Cerebellar cortex (tissue), 1 donor: ENCODE measurements at regions not wholly inside any gene's neighbourhood (a gene's known extent, or its start where the extent isn't known, plus 50 kb on each side); places are given as distances from the start of the nearest gene placed in this dataset.

ENCODE experiments used
- DNase-seq: peaks from one replicate; pipeline ENCODE4 v3.0.0-alpha.2; 2015; ENCODE audit warnings: low spot score

GRCh38 chr3:162122405-162122804 lies 625.8 kb downstream of the OTOL1 start:
- DNase-seq: no peak

- DNase-seq: no peak
Observed at GRCh38 chr3:162125790-162126189, 629.2 kb downstream of the OTOL1 start.

DNA sequence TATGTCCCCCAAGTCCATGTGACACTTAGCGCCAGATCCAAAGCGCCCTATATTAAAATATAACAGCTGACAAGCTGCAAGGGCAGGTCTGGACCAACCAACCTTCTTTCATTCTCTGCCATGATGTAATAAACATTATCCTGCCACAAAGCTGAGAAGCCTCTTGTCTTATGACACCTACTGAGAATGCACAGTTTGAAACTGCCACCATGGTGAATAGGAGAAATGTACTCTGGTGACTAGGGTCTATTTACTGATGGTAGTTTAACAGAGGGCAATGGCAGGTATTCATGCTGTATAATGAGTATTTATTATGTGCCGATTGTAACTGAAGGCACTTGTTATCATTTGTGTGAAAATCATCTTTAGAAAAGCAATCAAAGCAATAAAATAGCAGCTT lies 634.0 kb downstream of the OTOL1 start:
- DNase-seq: no peak

- DNase-seq: no peak
Observed at GRCh38 chr3:162132981-162133380, 636.4 kb downstream of the OTOL1 start.

DNA sequence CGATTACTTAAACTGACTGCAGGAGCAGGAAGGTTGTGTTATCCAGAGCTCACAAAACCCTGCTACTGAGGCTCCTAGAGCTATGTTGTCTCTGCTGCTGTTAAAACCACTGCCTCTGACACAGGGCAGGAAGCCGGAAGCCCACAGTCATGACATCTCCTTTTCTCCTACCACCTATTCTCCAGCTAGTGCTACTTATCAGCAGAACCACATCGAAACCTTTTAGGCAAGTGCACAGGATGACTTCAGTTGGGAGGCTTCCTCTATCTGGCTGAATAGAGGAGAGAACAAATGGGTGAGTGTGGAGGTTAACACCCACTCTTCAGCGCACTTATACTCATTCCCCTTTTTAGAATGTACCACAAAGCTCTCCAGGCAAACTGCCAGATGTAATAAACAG lies 638.0 kb downstream of the OTOL1 start:
- no peak for DNase-seq

- DNase-seq: no peak
Observed at GRCh38 chr3:162136136-162136535, 639.5 kb downstream of the OTOL1 start.

DNA sequence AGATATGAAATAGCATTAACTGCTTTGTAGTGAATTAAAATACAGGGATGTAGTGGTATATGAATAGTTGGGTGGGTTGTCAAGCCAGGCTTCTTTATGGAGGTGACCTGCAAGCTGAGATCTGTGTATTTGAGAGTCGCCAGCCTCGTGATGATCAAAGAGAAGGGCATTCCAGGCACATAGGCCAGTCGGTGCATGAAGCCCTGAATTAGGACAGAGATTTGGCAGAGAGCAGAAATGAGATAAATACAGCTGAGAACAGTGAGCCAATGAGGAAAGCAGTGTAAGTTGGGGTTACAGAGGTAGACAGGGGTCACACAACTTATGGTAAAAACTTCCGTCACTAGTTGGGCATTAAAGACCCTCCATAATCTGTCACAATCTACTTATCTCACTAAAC lies 641.9 kb downstream of the OTOL1 start:
- no peak for DNase-seq

DNA sequence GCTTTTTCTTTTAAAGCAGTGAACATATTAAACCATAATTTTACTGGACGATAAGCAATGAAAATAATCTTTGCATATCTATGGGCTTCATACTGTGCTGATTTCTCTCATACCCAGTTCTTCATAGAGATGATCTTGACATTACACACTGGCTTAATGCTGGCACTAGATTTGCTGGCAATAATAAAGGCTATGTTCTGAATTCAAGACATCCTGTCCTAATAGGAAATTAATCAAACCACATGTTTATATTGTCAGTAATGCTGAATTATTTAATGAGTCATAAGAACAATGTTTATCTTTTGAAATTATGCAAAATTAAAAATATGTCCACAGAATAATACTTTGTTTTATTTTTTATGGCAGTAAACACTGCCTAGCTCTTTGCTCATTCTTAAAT lies 643.2 kb downstream of the OTOL1 start:
- no peak for DNase-seq

DNA sequence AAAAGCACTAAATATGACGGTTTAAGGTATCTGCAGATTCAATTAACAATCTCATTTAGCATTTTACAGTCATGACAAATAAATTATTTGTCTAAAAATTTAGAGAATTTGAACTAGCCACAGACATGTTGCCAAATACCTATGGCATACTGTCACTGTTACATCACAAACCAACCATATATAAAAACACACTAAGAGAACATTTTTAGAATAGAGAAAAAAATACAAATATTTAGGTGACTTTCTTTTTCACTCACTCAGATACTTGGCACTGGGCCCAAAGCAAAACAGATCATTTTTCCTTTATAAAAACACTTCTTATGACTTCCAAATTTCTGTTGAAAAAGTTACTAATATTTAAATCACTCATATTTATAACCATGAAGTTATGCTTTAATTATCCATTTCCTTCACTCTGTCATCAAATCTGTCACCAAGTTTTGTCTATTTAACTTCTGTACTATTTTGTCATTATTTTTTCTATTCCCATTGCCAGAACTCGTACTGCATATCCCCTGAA lies 644.7 kb downstream of the OTOL1 start:
- no peak for DNase-seq

DNA sequence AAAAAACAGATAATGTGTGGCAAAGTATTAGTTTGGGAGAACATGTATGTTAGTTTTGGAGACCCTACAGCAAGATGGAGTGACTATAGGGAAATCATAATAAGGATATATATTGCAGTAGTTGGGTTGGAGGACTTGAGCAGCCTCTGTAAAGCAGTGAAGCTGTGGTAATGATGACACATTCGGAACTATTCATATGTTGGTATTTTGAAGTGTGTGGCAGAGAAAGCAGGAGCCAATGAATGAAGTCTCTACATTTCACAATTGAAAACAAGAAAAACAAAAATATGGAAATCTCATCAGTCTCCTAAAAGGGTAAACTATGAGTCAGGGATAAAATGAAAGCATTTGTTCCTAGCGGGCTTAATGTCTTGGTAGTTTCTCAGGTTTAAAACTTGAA lies 645.9 kb downstream of the OTOL1 start:
- no peak for DNase-seq

DNA sequence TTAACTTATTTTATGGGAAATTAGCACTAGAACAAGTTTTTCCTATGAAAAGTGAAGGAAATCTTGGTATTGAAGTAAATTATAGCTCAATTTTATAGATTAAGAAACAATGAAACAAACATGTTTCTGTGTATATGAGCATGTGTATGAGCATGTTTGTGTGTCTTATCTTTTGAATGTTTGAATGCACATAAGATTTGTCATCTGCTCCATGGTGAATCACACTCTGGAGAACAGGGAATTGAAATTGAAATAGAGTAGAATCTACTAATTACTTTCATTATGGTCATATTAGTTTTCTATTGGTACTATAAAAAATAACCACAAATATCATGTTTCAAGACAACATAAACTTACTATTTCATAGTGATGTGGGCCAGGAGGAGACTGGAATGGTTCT lies 646.6 kb downstream of the OTOL1 start:
- DNase-seq: no peak

GRCh38 chr3:162147996-162148395 lies 651.4 kb downstream of the OTOL1 start:
- no peak for DNase-seq

DNA sequence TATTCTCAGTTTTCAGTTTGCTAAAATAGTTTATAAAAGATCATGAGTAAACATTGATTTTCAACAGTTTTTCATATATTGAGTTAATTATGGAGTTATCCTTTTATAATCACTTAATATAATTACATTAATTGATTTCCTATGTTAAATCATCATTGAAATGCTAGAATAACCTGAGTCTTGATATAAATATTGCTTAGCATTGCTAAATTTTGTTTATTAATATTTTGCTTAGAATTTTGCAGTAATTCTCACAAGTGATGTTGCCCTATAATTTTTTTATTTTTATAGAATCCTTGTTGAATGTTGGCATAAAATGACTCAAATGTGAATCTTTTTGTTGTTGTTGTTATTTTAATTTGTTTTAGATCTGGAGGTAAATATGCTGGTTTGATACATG lies 654.2 kb downstream of the OTOL1 start:
- no peak for DNase-seq

DNA sequence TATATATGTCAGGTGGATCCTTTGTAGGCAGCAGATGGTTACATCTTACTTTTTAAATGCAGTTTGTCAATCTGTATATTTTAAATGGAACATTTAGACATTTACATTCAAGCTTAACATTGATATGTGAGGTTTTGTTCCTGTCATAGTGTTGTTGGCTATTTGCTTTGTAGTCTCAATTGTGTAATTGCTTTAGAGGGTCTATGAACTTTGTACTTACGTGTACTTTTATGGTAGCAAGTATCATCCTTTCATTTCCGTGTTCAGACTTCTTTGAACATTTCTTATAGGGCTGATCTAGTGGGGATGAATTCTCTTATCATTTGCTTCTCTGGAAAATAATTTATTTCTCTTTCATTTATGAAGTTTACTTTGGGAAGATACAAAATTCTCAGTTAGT lies 656.0 kb downstream of the OTOL1 start:
- no peak for DNase-seq

- no peak for DNase-seq
Observed at GRCh38 chr3:162161595-162161994, 665.0 kb downstream of the OTOL1 start.

DNA sequence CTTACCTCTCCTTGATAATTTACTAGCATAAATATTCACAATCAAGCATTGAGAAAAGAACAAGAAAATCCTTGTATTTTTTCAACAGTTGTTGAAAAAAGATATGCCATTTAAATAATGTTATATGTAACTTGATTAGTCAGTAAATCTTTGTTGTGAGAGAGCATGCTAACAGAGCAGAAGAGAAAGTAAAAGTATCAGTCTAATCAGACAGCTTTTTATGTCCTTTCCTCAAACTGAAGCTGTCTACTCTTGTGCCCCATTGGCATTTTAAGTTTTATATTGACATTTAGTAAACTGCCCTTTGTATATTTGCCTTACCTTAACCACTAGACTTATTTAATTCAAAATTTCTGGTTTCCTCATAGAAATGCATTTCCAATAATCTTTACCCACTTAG lies 668.7 kb downstream of the OTOL1 start:
- DNase-seq: no peak

GRCh38 chr3:162166543-162166942 lies 669.9 kb downstream of the OTOL1 start:
- no peak for DNase-seq

GRCh38 chr3:162168715-162169114 lies 672.1 kb downstream of the OTOL1 start:
- DNase-seq: no peak

DNA sequence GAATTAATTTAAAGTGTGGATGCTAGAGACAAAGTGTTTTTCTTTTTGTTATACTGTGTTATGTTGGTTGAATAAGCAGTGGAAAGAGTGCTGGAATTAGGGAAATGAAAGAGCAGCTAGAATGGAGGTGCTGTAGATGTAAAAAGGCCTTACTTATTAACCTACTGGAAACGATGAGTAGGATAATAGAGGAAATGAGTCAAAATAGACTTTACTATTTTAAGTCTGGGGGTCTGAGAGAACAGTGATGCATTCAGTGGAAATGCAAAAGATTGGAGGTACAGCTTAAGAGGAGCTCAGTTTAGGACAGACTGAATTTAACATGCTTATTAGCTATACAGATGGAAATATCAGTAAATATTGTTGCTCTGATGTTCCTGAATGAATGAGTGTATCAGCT lies 674.0 kb downstream of the OTOL1 start:
- no peak for DNase-seq

DNA sequence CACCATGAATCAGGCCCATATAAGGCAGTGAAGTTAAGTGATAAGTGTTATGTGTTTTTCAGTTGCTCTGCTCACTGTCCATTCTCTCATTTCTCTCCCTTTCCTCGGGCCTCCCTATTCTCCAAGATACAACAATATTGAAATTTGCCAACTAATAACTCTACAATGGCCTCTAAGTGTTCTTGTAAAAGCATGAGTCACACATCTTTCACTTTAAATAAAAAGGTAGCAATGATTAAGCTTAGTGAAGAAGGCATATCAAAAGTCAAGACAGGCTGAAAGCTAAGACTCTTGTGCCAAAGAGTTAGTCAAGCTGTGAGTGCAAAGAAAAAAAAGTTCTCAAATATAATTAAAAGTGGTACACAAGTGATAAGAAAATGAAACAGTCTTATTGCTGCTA lies 675.4 kb downstream of the OTOL1 start:
- no peak for DNase-seq

- no peak for DNase-seq
Observed at GRCh38 chr3:162175145-162175544, 678.5 kb downstream of the OTOL1 start.

DNA sequence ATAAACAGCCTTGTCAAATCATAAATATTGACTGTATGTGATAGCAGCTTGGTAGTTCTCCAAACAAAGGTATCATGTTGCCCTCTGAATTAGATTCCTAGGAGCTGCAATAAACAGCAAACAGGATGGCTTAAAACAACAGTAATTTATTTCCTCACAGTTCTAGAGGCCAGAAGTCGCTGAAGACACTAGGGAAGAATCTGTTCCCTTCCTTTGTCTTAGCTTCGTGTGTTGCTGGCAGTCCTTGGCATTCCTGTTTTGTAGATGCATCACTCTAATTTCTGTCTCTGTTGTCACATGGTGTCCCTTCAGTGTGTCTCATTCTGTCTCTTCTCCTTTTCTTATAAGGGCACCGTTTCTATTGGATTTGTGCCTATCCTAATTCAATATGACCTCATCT lies 679.3 kb downstream of the OTOL1 start:
- DNase-seq: no peak

DNA sequence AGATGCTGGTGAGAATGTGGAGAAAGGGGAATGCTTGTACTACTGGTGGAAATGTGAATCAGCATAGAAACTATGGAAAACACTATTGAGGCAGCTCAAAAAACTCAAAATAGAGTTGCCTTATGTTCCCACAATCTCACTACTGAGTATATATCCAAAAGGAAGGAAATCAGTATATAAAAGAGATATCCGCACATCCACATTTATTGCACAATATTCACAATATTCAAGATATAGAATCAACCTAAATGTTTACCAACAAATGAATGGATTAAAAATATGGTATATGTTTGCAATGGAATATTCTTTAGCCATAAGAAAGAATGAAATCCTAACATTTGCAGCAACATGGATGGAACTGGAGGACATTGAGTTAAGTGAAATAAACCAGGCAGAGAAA lies 686.8 kb downstream of the OTOL1 start:
- no peak for DNase-seq

DNA sequence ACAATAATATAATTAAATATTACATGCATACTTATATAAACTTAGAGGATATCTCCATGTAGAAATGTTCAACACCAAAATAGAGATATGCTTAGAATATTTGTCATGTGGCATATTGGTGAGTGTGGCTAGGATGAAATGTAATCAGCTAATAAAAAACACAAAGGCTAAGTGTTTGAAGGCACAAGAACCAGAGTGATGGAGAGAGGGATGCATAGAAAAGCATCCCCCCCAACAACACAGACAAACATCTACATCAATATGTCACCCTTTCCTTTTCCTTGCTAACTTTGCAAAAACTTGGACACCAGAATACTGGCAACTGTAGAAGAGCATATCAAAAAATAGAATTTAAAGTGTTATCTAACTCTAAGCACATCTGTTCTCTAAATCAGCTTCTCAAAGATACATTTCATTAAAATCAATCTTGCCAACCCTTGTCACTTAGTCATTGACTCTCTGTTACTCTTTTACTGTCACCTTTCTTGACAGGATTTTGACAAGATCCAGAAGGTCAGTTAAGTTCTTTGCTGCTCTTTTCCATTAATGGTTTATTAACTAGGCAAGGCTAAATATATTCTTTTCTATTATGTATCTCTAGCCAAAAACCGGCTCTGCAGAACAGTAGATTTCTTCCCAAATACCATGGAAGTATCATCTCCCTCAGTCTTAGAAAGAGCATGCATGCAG lies 695.9 kb downstream of the OTOL1 start:
- no peak for DNase-seq
